Retinal pigment epithelial cell (primary cell): ENCODE measurements at regions not wholly inside any gene's neighbourhood (a gene's known extent, or its start where the extent isn't known, plus 50 kb on each side); places are given as distances from the start of the nearest gene placed in this dataset.

Experiments
- DNase-seq: peaks from one replicate; pipeline ENCODE4 v3.0.0-alpha.2; 2010; ENCODE audit warnings: low read depth
- H3K4me3 ChIP-seq: 2 replicates; pipeline ENCODE4 v1.5.1; 2011; ENCODE audit warnings: mild to moderate bottlenecking, low read length, control low read depth, moderate library complexity
- CTCF ChIP-seq: conservative IDR thresholded peaks from 2 replicates; pipeline ENCODE4 v1.5.1; 2011; ENCODE audit warnings: low read depth, low read length, control low read depth, inconsistent platforms

- no peak for DNase-seq
- no peak for TF ChIP-seq CTCF
- H3K4me3 ChIP-seq, result no peak overlapping the region
Observed at GRCh38 chr15:66852064-66852905, 150.2 kb downstream of the SMAD6 start.

GRCh38 chr15:66854012-66854965 is 152.3 kb downstream of the SMAD6 start:
- H3K4me3 ChIP-seq, result no peak overlapping the region
- DNase-seq, result no peak
- no peak for TF ChIP-seq CTCF

GRCh38 chr15:66855041-66855440 is 153.0 kb downstream of the SMAD6 start:
- no peak for TF ChIP-seq CTCF
- no peak for DNase-seq
- H3K4me3 ChIP-seq, result no peak overlapping the region

- DNase-seq, result no peak
- no peak for TF ChIP-seq CTCF
- no peak overlapping the region for H3K4me3 ChIP-seq
Observed at GRCh38 chr15:66857694-66858093, 155.7 kb downstream of the SMAD6 start.

GRCh38 chr15:66858423-66859207 is 156.6 kb downstream of the SMAD6 start:
- no peak for DNase-seq
- no peak overlapping the region for H3K4me3 ChIP-seq
- no peak for TF ChIP-seq CTCF

- TF ChIP-seq CTCF, result no peak
- DNase-seq, result no peak
- no peak overlapping the region for H3K4me3 ChIP-seq
Observed at GRCh38 chr15:66859688-66860253, 157.7 kb downstream of the SMAD6 start.
